ENCODE measurements at regions not wholly inside any gene's neighbourhood (a gene's known extent, or its start where the extent isn't known, plus 50 kb on each side); places are given as distances from the start of the nearest gene placed in this dataset.

GRCh38 chr3:30550246-30550645 lies 56.2 kb upstream of the TGFBR2 start:
- DNase-seq = no peak

GRCh38 chr3:30551266-30551665 lies 55.1 kb upstream of the TGFBR2 start:
- no peak for DNase-seq

GRCh38 chr3:30551927-30552326 lies 54.5 kb upstream of the TGFBR2 start:
- DNase-seq = no peak

GRCh38 chr3:30553641-30554316 lies 52.6 kb upstream of the TGFBR2 start:
- DNase-seq = no peak

- DNase-seq = no peak
Observed at GRCh38 chr3:30554317-30554690, 52.1 kb upstream of the TGFBR2 start.

GRCh38 chr3:30555968-30556367 lies 50.4 kb upstream of the TGFBR2 start:
- DNase-seq = no peak

All from anterior cingulate cortex (tissue), 58 donors.